ENCODE measurements at regions not wholly inside any gene's neighbourhood (a gene's known extent, or its start where the extent isn't known, plus 50 kb on each side); places are given as distances from the start of the nearest gene placed in this dataset.

DNA sequence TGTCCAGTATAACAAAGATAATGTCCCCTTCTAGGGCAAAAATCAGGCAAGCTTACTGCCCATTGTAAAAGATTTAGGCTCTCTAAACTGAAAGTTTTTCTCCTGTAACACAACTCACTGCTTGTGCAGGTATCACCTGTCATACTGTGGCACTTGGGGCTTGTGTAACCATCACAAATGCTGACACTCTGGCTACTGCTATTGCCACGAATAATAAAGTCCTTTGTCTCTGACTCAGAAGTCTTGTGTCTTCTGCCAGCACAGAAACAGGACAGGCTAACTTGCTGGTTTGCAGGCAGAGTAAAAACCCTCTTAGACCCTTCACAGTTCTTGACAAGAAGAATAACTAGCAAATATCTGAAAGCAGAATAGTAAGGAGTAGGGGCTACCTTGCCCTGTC is 273.9 kb downstream of the RPS24 start:
- DNase-seq = no peak
- H3K9me3 Mint-ChIP-seq = no peaks in the 10 kb centered on the region
- H3K4me3 Mint-ChIP-seq = no peak overlapping the region
- intact Hi-C loops (cut with micrococcal nuclease) = no loop called here
- H3K4me1 Mint-ChIP-seq = peaks cover 8% of the 10 kb centered on the region
- H3K27me3 Mint-ChIP-seq = peaks cover 35% of the 10 kb centered on the region
- no peak overlapping the region for H3K27ac Mint-ChIP-seq
- no peaks in the 10 kb centered on the region for H3K36me3 Mint-ChIP-seq (ENCODE audit: low read depth)

DNA sequence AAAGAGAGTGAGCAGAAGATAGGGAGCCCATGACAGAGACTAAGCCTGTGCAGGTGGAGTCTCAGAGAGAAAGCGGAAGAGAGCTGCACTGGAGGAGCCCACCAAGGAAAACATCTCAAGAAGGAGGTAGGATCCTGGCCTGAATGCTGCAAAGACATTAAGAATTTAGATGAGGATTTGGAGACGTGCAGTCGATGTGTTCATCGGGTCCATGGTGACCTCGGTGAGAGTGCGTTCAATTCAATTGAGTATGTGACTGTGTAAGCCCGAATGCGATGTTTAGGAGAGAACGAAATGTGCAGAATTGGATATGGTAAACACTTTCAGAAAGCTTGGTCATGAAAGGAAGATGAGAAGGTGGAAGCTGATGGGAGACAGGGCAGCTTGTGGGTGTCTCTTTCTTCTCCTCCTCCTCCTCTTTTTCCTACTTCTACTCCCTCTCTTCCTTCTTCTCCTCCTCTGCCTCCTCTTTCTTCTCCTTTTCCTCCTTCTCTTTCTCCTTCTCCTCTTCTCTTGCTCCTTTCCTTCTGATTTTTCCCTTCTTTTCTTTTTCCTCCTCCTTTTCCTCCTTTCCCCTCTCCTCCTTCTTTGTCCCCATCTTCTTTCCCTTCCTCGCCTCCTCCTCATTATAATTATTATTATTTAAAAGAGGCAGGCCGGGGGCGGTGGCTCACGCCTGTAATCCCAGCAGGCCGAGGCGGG is 276.0 kb downstream of the RPS24 start:
- H3K27me3 Mint-ChIP-seq = peaks cover 35% of the 10 kb centered on the region
- H3K4me1 Mint-ChIP-seq = no peaks in the 10 kb centered on the region
- intact Hi-C loops (cut with micrococcal nuclease) = no loop called here
- DNase-seq = no peak
- no peak overlapping the region for H3K27ac Mint-ChIP-seq
- no peaks in the 10 kb centered on the region for H3K9me3 Mint-ChIP-seq
- no peak overlapping the region for H3K4me3 Mint-ChIP-seq
- no peaks in the 10 kb centered on the region for H3K36me3 Mint-ChIP-seq (ENCODE audit: low read depth)

DNA sequence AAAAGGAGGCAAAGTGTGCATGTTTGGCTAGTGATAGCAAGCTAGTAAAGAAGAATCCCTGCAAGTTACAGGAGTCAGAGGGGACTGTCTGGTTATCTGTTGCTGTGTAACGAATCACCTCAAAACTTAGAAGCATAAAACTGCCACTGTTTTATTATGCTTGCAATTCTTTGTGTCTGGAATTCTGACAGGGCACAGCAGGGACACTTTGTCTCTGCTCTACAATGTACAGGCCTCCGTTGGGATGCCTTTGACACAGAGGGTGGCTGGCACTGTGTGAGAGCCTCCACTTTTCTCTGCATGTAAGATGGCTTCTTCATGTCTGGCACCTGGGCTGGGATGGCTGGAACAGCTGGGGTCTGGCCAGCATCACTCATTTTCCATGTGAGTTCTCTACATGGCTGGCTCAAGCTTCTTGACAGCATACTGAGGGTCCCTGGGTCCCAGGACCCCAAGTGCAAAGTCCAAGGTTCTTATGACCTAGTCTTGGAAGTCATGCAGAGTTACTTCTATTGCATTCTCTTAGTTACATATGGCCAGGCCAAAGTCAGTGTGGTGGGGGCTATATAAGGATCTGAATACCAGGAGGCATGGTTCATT is 276.9 kb downstream of the RPS24 start:
- DNase-seq = no peak
- Mint-ChIP-seq H3K27ac (no peak overlapping the region), H3K36me3 (ENCODE audit: low read depth) (no peaks in the 10 kb centered on the region), H3K27me3 (peaks cover 28% of the 10 kb centered on the region), H3K4me3 (no peak overlapping the region), H3K9me3 (no peaks in the 10 kb centered on the region), H3K4me1 (no peaks in the 10 kb centered on the region)
- intact Hi-C loops (cut with micrococcal nuclease) = no loop called here

DNA sequence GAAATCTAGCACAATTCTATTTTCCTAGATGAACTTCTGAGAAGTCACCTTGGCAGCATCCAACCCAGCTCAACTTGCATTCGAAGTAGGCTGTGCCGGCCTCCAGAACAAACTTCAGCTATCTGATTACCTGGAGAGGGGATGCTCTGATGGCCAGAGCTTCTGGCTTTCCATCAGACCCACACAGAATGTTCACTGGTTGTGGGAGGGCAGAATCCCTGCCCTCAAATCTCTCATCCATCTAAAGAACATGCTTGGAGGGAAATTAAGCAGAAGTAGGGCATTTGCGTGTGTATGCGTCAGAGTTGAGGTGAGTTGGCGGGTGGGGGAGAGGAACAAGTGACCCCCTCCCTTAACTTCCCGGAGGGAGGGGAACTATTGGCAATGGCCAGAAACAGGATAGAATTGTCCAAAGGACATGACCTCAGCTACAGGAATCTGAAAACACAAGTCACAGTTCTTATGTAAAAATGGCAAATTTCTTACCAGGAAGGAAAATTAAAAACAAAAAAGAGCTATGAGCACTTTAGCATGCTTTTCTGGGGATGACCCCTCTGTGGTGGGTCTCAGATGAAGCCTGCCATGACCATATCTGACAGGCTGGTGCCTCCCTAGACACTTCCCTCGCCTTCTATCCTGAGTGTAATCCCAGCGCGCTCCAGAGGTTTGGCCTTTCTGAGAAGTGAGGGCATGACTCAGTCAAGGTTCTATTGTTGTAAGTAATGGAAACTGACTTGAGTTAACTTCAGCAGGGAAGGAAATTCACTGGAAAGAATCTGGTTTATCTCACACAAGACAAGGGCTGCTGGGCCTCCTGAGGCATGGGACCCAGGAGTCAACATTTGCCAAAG is 278.8 kb downstream of the RPS24 start:
- Mint-ChIP-seq H3K9me3 (no peaks in the 10 kb centered on the region), H3K36me3 (ENCODE audit: low read depth) (no peaks in the 10 kb centered on the region), H3K27me3 (peaks cover 14% of the 10 kb centered on the region), H3K27ac (no peak overlapping the region), H3K4me3 (no peak overlapping the region), H3K4me1 (no peaks in the 10 kb centered on the region)
- intact Hi-C loops (cut with micrococcal nuclease) = no loop called here
- no peak for DNase-seq

DNA sequence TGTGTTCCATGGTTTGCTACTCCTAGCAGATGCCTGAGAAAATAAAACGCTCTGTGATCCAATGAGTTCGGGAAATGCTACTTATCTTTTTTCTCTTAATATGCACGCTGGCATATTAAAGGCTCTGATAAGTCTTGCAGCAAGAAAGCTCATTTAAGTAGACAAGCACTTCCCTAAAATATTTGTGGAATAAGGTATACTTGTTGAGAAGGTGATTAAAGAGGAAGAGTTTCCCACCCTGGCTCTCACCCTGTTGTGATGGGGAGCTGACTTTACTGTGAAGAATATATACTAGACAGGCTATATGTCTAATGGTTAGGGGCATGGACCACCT is 279.4 kb downstream of the RPS24 start:
- H3K4me3 Mint-ChIP-seq = no peak overlapping the region
- intact Hi-C loops (cut with micrococcal nuclease) = no loop called here
- no peaks in the 10 kb centered on the region for H3K4me1 Mint-ChIP-seq
- H3K27me3 Mint-ChIP-seq = peaks cover 12% of the 10 kb centered on the region
- no peaks in the 10 kb centered on the region for H3K9me3 Mint-ChIP-seq
- H3K36me3 Mint-ChIP-seq (ENCODE audit: low read depth) = no peaks in the 10 kb centered on the region
- no peak overlapping the region for H3K27ac Mint-ChIP-seq
- no peak for DNase-seq

DNA sequence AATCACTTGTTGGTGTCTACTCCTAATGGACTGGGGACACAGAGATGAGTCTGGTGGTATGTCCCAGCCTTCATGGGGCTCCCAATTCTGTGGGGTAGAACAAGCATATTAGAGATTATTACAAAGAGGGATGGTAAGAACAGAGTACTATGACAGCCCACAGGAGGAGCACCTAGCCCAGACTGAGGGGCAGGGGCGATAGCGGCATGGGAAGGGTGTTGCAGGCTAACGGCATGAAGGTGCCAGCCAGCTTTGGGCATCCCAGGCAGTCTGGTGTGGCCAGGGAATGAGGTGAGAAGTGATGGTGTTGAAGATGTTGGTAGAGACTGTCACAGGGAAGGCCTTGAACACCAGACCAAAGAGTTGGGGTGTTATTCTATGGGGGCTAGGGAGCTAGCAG is 280.0 kb downstream of the RPS24 start:
- Mint-ChIP-seq H3K36me3 (ENCODE audit: low read depth) (no peaks in the 10 kb centered on the region), H3K4me3 (no peak overlapping the region), H3K27me3 (peaks cover 10% of the 10 kb centered on the region), H3K27ac (no peak overlapping the region), H3K9me3 (no peaks in the 10 kb centered on the region), H3K4me1 (no peaks in the 10 kb centered on the region)
- intact Hi-C loops (cut with micrococcal nuclease) = no loop called here
- no peak for DNase-seq

DNA sequence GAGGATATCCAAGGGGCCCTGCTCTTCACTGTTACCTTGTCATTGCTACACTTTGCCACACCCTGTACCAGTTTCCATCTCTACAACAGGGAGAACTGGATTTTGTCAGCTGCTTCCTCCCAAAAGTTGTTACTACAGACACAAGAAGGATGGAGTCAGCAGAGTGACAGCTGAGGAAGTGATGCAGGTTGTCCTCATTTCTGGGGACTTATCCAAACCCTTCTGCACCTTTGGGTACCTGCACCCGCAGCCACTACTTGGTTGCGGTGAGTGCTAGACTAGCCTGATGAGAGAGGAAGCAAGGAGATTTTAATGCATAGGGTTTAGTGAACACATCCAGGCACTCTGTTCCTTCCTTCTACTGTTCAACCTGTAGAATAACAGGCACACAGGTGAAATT is 281.0 kb downstream of the RPS24 start:
- H3K4me1 Mint-ChIP-seq = no peaks in the 10 kb centered on the region
- no peak overlapping the region for H3K4me3 Mint-ChIP-seq
- intact Hi-C loops (cut with micrococcal nuclease) = no loop called here
- H3K27ac Mint-ChIP-seq = no peak overlapping the region
- DNase-seq = no peak
- H3K9me3 Mint-ChIP-seq = no peaks in the 10 kb centered on the region
- no peaks in the 10 kb centered on the region for H3K36me3 Mint-ChIP-seq (ENCODE audit: low read depth)
- H3K27me3 Mint-ChIP-seq = peaks cover 2% of the 10 kb centered on the region

DNA sequence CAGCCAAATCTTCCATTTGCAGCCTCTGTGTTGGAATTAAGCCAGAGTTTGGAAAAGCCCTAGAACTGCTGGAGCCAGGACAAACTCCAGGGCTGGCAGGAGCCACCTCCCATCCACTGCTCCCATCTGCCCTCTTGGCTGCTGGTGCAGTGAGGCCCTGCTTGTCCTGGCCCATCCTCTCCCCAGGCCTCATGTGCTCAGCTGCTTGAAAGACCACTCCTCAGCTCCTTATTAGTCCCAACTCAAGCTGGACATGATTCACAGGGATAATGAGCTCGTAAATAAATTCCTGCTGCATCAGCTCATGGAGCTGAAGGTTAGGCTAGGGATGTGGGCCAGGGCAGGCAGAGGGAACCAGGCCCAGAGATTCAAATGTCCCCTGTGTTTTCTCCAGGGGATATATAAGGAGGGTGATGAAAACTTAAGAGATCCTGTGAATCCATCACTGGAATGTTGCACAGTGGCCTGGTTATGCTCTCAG is 282.8 kb downstream of the RPS24 start:
- Mint-ChIP-seq H3K36me3 (ENCODE audit: low read depth) (no peaks in the 10 kb centered on the region), H3K27me3 (no peaks in the 10 kb centered on the region), H3K9me3 (no peaks in the 10 kb centered on the region), H3K27ac (no peak overlapping the region), H3K4me1 (peaks cover 9% of the 10 kb centered on the region), H3K4me3 (no peak overlapping the region)
- intact Hi-C loops (cut with micrococcal nuclease) = no loop called here
- DNase-seq = no peak

DNA sequence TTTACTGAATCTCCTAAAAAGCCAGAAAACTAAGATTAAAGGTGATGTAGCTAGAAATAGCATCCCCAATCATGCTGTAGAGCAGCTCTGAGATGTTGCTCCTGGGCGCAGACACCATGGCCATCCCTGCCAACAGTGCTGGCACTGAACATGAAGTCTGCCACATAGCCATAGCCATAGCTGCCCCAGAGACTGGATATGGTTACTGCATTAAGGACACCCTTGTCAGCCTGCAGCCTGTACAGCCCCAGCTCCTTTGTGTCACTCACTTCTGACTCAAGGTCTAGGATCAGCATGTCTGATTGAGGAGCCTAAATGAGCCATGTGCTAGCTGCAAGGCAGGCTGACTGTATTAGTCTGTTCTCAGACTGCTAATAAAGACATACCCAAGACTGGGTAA is 284.6 kb downstream of the RPS24 start:
- Mint-ChIP-seq H3K4me3 (no peak overlapping the region), H3K4me1 (peaks cover 11% of the 10 kb centered on the region)
- intact Hi-C loops (cut with micrococcal nuclease) = no loop called here

DNA sequence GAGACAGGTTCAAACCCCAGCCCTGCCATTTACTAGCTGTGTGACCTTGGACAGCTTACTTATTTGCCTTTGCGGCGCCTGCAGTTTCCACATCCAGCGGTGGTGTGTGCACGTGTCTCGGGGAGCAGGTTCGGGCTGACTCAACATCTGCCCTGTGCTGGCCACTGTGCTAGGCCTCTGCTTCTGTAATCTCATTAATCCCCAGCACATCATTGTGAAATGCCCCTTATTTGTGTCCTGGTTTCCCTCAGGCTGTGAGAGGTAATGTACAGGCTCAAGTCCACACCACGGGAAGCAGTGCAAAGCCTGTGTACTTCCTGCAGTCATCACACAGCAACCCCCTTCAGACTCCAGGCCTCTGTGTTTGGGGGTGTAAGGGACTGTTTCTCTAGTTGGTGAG is 285.7 kb downstream of the RPS24 start:
- H3K9me3 Mint-ChIP-seq = peaks cover 3% of the 10 kb centered on the region
- no peak overlapping the region for H3K4me3 Mint-ChIP-seq
- no peaks in the 10 kb centered on the region for H3K36me3 Mint-ChIP-seq (ENCODE audit: low read depth)
- no peak overlapping the region for H3K27ac Mint-ChIP-seq
- H3K27me3 Mint-ChIP-seq = peaks cover 2% of the 10 kb centered on the region
- no peak for DNase-seq
- peaks cover 11% of the 10 kb centered on the region for H3K4me1 Mint-ChIP-seq
- intact Hi-C loops (cut with micrococcal nuclease) = no loop called here

More for the DNA sequence above, 284.6 kb downstream of the RPS24 start:
- DNase-seq = no peak
- Mint-ChIP-seq H3K9me3 (no peaks in the 10 kb centered on the region), H3K27me3 (peaks cover 2% of the 10 kb centered on the region), H3K27ac (no peak overlapping the region), H3K36me3 (ENCODE audit: low read depth) (no peaks in the 10 kb centered on the region)

DNA sequence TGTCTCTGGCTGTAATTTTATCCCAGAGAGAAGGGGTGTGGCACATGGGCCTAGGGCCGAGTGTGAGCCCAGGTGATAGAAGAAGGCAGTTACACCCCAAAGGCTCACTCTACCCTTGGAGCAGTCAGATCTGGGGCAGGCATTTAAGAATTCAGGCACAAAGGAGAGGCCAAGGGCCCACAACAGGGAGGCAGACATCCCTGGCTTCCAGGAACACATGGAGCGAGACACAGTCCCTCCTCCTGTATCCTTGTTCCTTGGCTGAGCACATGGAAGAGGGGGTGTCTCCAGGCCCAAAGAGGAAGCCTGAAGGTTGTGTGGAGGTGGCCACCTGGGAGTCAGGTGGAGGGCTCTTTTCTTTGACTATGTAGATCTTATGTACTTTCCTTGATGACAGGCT is 286.2 kb downstream of the RPS24 start:
- intact Hi-C loops (cut with micrococcal nuclease) = no loop called here
- peaks cover 2% of the 10 kb centered on the region for H3K27me3 Mint-ChIP-seq
- DNase-seq = no peak
- H3K27ac Mint-ChIP-seq = peak overlapping the region; percentile 30
- H3K4me1 Mint-ChIP-seq = peaks cover 11% of the 10 kb centered on the region
- peaks cover 8% of the 10 kb centered on the region for H3K9me3 Mint-ChIP-seq
- no peaks in the 10 kb centered on the region for H3K36me3 Mint-ChIP-seq (ENCODE audit: low read depth)
- no peak overlapping the region for H3K4me3 Mint-ChIP-seq

DNA sequence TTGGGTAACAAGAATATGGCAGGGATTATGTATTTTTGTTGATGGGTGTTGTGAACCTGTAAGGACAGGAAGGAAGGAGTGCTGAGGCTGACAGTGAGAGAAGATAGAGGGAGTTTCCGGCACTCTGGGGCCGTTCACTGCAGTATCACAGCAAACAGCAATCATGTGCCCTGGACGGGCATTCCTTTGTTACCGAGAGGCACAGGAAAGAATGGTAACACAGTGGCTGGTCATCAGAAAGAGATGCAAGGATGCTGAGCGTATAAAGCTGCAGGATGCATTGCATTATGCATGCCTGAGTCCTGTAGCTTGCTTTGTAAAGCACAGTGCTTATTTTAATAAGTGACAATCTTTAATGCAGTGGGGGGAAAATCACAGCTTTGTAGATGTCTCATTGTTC is 286.8 kb downstream of the RPS24 start:
- intact Hi-C loops (cut with micrococcal nuclease) = no loop called here
- Mint-ChIP-seq H3K9me3 (peaks cover 14% of the 10 kb centered on the region), H3K27ac (no peak overlapping the region), H3K4me1 (peaks cover 11% of the 10 kb centered on the region), H3K4me3 (no peak overlapping the region), H3K27me3 (peaks cover 2% of the 10 kb centered on the region), H3K36me3 (ENCODE audit: low read depth) (no peaks in the 10 kb centered on the region)
- no peak for DNase-seq

DNA sequence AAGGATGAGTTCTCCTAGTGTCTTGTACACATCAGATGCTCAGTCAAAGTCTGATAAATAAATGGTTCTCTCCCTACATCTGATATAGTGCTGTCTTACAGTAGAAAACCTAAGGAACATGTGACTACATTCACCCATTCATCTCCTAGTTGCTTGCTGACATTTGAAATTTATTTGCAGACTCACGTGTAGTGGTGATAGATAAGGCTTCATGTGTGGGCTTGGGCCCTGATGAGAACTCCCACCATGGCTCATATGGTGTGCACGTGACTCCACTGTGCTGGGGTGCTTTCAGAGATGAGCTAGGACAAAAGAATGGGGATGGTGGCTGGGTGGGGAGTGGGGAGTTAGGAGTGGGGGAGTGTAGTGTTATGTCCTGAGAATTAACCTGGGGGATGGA is 287.3 kb downstream of the RPS24 start:
- Mint-ChIP-seq H3K9me3 (peaks cover 18% of the 10 kb centered on the region), H3K4me1 (peaks cover 11% of the 10 kb centered on the region), H3K36me3 (ENCODE audit: low read depth) (no peaks in the 10 kb centered on the region), H3K27ac (no peak overlapping the region), H3K27me3 (peaks cover 2% of the 10 kb centered on the region), H3K4me3 (no peak overlapping the region)
- no peak for DNase-seq
- intact Hi-C loops (cut with micrococcal nuclease) = no loop called here

DNA sequence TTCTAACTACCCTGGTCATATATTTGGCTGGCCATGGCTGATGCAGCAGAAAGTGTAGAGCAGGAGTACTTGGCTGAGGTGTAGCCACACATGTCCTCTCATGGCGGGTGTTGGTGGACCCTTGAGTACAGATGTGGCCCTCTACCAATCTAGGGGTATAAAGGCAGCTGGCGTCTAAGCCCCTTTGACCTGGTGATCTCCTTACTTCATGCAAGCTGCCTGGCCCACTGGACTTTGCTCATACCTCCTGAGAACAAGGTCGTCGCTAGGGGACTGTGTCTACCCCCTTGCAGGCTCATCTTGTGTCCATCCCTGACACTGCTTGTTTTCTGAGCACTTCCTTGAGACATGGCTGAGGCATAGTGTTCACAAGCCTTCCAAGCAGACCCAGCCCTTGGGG is 287.8 kb downstream of the RPS24 start:
- H3K4me3 Mint-ChIP-seq = no peak overlapping the region
- peaks cover 5% of the 10 kb centered on the region for H3K27me3 Mint-ChIP-seq
- H3K9me3 Mint-ChIP-seq = peaks cover 23% of the 10 kb centered on the region
- DNase-seq = no peak
- peaks cover 11% of the 10 kb centered on the region for H3K4me1 Mint-ChIP-seq
- intact Hi-C loops (cut with micrococcal nuclease) = no loop called here
- peaks cover 4% of the 10 kb centered on the region for H3K36me3 Mint-ChIP-seq (ENCODE audit: low read depth)
- H3K27ac Mint-ChIP-seq = no peak overlapping the region

All from activated CD4-positive, alpha-beta T cell treated with anti-CD3 and anti-CD28 coated beads, Interleukin-2, amount 10 ng/mL, durations not matched to agents 24 days and 14 days (primary cell).